Lower leg skin (tissue), 3 donors: ENCODE measurements at regions not wholly inside any gene's neighbourhood (a gene's known extent, or its start where the extent isn't known, plus 50 kb on each side); places are given as distances from the start of the nearest gene placed in this dataset.

Experiments used
- POLR2A ChIP-seq, 2 donors: fragments of 450-650 bp; IDR thresholded peaks; one replicate each; pipeline ENCODE4 v1.6.1; 2016 to 2017; ENCODE audit warnings: antibody characterized with exemption in 2 of 2, mild to moderate bottlenecking in 1 of 2, moderate library complexity in 1 of 2
- TF ChIP-seq, protein P1 (sequence below), 3 donors: fragments of 450-650 bp; IDR thresholded peaks; one replicate each; pipeline ENCODE4 v1.5.1; 2016; ENCODE audit warnings: antibody characterized with exemption in 3 of 3, mild to moderate bottlenecking in 3 of 3, moderate library complexity in 2 of 3

GRCh38 chr3:159151130-159151529, 349.3 kb downstream of the MFSD1 start:
- TF ChIP-seq, protein P1, sequence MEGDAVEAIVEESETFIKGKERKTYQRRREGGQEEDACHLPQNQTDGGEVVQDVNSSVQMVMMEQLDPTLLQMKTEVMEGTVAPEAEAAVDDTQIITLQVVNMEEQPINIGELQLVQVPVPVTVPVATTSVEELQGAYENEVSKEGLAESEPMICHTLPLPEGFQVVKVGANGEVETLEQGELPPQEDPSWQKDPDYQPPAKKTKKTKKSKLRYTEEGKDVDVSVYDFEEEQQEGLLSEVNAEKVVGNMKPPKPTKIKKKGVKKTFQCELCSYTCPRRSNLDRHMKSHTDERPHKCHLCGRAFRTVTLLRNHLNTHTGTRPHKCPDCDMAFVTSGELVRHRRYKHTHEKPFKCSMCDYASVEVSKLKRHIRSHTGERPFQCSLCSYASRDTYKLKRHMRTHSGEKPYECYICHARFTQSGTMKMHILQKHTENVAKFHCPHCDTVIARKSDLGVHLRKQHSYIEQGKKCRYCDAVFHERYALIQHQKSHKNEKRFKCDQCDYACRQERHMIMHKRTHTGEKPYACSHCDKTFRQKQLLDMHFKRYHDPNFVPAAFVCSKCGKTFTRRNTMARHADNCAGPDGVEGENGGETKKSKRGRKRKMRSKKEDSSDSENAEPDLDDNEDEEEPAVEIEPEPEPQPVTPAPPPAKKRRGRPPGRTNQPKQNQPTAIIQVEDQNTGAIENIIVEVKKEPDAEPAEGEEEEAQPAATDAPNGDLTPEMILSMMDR (IDR thresholded peaks at IDR 0.05): no peak
- TF ChIP-seq POLR2A (IDR thresholded peaks at IDR 0.05): no peak
